ENCODE measurements at regions not wholly inside any gene's neighbourhood (a gene's known extent, or its start where the extent isn't known, plus 50 kb on each side); places are given as distances from the start of the nearest gene placed in this dataset.

- no peak for DNase-seq (ENCODE audit: low read depth)
Measured at GRCh38 chr11:114876234-114876633, 197.9 kb downstream of the NXPE2 start.

DNA sequence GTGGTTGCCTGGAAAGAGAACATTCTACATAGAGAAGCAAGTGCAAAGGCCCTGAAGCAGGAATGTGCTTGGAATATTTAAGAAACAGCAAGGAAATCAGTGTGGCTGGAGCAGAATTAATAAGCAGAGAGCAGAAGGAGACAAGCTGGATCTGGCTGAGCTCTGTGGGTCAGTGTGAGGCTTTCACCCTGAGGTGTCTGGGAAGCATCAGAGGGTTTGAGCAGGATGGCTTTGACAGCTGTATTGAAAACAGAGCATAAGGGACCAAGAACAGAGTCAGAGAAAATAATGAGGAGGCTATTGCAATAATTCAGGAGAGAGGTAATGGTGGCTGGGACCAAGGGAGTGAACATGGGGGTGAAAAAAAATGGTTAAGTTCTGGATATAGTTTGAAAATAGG, 199.6 kb downstream of the NXPE2 start:
- no peak for DNase-seq (ENCODE audit: low read depth)

GRCh38 chr11:114880442-114880841, 202.1 kb downstream of the NXPE2 start:
- no peak for DNase-seq (ENCODE audit: low read depth)

DNA sequence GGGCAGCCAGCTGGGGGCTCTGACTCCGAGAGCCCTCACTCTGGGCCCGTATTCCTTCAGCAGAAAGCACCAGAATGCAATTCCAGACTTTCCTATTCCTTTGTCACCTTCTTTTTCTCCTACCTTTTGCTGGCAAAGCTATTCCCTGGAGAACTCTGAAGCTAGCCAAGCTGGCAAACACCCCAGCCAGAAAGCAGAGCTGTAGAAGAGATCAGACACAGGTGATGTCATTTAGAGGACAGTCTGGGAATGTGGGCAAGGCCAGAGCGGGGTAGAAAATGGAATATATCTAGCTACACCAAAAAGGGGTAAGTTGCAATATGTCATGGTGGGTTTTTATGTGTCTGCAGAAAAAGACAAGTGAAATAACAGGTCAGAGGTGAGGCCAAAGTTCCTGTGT, 205.1 kb downstream of the NXPE2 start:
- no peak for DNase-seq (ENCODE audit: low read depth)

GRCh38 chr11:114886644-114887265, 208.4 kb downstream of the NXPE2 start:
- no peak for DNase-seq (ENCODE audit: low read depth)

DNA sequence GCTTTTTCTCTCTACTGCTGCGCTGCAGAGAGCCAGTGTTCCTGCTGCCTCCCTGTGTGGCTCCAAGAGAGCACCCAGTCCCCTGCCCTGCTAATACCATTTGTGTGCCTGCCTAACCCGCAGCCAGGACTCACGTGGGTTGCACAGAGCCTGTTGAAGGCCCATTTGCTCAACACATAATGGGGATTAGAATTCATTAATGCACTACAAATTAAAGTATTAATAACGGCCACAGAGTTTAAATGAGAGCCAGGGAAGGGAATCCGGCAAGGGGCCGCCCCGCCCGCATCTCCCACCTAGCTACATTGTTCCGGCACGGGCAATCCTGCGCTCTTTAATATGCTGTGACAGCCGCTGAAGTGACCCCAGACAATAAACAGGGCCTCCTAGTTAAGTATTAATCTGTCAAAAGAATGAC, 211.3 kb downstream of the NXPE2 start:
- DNase-seq (ENCODE audit: low read depth), result no peak

DNA sequence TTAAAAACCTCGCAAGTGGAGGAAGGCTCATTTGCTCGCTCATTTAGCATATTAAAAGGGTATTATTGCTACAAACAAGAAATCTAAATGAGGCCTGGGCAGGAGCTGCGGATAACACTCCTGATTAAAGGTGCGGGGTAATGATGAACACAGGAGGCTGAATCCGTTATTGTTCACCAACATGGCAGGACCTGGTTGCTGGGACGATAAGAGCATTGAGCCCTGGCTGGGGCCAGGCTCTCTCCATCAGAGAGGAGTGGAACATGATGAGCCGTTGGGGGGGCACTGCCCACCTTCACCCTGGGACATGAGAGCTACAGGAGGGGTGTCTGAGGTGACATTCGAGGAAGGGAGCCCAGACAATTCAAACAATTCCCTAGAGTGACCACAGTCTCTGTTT, 211.7 kb downstream of the NXPE2 start:
- no peak for DNase-seq (ENCODE audit: low read depth)

- DNase-seq (ENCODE audit: low read depth), result no peak
Measured at GRCh38 chr11:114891911-114892310, 213.6 kb downstream of the NXPE2 start.

DNA sequence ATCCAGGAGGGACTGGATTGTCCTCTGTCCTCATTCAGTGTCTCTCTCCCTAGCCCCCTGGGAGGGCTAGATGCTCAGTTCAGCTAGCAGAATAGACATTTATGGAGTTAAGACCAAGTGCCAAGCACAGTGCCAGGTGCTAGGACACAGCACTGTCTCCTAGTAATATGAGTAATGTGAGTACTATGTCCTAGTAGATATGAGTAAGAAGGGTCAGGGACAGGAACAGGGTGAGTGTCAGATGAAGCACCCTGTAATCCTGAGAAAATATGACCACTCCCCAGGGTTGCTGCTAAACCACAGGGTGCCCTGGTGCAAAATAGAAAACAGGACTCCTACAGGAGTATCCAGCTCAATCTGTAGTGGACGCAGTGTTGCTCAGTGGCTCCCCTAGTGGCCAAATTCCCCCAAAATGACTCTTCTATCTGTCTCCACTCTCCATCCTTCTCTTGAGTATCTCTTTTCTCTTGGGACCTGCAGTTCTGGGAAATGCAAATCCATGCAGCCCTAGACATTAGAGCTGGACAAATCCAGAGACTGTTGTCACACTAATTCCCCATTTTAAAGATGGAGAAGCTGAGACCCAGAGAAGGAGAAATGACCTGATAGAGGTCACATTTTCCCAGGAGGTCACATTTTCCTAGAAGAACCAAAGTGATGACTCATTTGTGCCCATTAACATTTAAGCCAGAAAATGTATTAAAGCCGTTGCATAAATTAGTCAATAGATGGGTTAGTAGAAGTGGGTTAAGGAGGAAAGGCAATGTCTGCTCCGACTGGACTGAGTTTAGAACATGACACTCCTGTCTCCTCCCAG, 214.3 kb downstream of the NXPE2 start:
- no peak for DNase-seq (ENCODE audit: low read depth)

- DNase-seq (ENCODE audit: low read depth), result no peak
Measured at GRCh38 chr11:114893329-114893728, 215.0 kb downstream of the NXPE2 start.

- no peak for DNase-seq (ENCODE audit: low read depth)
Measured at GRCh38 chr11:114896594-114896993, 218.3 kb downstream of the NXPE2 start.

- DNase-seq (ENCODE audit: low read depth), result no peak
Measured at GRCh38 chr11:114909866-114910265, 231.5 kb downstream of the NXPE2 start.

- no peak for DNase-seq (ENCODE audit: low read depth)
Measured at GRCh38 chr11:114912826-114913225, 234.5 kb downstream of the NXPE2 start.

GRCh38 chr11:114914231-114915005, 236.1 kb downstream of the NXPE2 start:
- no peak for DNase-seq (ENCODE audit: low read depth)

DNA sequence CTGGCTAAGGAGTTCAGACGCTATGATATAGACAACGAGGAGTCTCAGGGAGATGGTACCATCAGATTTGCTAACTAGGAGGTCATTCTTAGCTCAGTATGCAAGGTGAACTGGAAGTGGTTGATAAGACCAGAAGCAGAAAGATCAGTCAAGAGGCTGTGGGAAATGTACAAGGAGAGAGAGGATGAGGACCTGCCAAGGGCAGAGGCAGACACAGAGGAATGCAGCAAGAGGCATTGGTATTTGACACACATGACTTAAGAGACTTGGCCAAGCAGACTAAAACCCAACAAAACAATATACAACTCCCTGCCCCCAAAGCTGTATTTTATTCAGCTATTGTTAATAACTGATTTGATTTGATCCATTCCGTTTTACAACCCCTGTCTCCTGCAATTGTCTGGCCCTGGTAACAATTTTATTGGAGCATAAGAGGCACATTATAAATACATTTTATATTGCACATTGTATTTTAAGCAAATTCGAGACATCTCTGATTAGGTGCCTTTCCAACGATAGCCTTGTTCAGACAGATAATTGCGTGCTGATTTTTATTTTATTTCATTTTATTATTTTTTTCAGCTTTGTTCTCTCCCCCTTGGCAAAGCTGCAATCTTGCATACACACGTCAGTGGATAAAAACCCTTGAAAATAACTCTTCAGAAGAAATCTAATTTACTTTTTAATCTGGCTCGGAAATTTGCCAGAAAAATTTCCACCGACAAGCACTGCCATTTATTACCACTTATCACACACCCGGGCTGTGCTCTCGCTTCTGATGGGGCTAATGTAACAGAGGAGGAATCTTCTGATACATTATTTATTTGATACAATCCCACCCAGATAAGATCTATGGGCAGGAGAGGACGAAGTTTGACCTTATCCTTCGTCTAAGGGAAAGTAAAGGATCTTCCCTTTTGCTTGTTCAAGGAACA, 237.8 kb downstream of the NXPE2 start:
- no peak for DNase-seq (ENCODE audit: low read depth)

DNA sequence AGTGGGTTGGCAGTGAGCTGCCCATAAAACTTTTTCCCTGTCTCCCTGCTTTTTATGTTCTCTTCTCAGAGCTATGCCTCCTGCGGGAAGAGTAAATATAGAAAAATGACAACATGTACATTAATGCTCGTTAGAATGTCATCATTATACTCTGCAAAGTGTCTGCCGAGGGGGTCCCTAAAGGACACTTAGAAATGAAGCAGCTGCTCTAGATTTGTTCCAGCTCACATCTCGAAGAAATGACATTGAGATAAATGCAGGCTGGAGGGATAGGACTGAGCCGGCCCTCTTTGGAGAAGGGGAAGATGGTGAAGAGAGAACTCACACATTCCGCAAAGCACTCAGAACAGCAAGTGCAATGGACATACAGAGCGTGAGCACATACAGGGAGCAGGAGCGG, 240.0 kb downstream of the NXPE2 start:
- DNase-seq (ENCODE audit: low read depth), result no peak

GRCh38 chr11:114921697-114922096, 243.4 kb downstream of the NXPE2 start:
- DNase-seq (ENCODE audit: low read depth), result no peak

- no peak for DNase-seq (ENCODE audit: low read depth)
Measured at GRCh38 chr11:114924042-114924441, 245.7 kb downstream of the NXPE2 start.

GRCh38 chr11:114925591-114925990, 247.3 kb downstream of the NXPE2 start:
- DNase-seq (ENCODE audit: low read depth), result no peak

- no peak for DNase-seq (ENCODE audit: low read depth)
Measured at GRCh38 chr11:114928260-114928870, 250.0 kb downstream of the NXPE2 start.

Measured in LHCN-M2 (cell line).